ENCODE measurements at regions not wholly inside any gene's neighbourhood (a gene's known extent, or its start where the extent isn't known, plus 50 kb on each side); places are given as distances from the start of the nearest gene placed in this dataset.

DNA sequence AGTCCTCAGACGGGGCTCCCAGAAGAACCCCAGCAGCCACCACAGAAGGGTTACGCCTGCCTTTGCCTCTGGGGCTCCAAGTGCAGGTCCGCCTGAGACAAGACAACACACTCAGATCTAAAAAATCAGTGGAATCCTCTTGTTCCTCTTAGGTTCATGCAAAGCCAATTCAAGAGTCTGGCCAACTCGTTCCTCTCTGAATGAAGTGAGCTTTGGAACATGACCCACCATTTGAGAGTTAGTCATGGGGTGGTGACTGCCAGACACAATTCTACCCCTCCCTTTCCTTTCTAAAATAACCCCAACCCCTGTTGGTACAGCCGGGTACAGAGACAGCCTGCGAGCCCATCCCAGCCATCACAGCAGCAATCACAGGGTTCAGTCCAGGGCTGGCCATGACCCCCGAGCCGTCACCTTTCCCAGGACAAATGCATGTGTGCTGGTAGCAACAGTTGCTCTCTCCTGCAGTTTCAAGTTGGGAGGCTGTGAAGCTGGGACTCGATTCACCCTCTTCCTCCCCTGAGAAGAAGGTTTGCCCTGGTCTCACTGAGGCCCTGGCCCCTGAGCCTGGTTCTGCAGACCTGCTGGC, 183.1 kb upstream of the SH3BP4 start:
- TF ChIP-seq, protein P1, sequence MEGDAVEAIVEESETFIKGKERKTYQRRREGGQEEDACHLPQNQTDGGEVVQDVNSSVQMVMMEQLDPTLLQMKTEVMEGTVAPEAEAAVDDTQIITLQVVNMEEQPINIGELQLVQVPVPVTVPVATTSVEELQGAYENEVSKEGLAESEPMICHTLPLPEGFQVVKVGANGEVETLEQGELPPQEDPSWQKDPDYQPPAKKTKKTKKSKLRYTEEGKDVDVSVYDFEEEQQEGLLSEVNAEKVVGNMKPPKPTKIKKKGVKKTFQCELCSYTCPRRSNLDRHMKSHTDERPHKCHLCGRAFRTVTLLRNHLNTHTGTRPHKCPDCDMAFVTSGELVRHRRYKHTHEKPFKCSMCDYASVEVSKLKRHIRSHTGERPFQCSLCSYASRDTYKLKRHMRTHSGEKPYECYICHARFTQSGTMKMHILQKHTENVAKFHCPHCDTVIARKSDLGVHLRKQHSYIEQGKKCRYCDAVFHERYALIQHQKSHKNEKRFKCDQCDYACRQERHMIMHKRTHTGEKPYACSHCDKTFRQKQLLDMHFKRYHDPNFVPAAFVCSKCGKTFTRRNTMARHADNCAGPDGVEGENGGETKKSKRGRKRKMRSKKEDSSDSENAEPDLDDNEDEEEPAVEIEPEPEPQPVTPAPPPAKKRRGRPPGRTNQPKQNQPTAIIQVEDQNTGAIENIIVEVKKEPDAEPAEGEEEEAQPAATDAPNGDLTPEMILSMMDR (IDR thresholded peaks at IDR 0.05 in 4 of 5, conservative IDR thresholded peaks at IDR 0.05 in 1 of 5): no peak
- TF ChIP-seq POLR2A (IDR thresholded peaks at IDR 0.05): no peak
